ENCODE measurements at regions not wholly inside any gene's neighbourhood (a gene's known extent, or its start where the extent isn't known, plus 50 kb on each side); places are given as distances from the start of the nearest gene placed in this dataset.

DNA sequence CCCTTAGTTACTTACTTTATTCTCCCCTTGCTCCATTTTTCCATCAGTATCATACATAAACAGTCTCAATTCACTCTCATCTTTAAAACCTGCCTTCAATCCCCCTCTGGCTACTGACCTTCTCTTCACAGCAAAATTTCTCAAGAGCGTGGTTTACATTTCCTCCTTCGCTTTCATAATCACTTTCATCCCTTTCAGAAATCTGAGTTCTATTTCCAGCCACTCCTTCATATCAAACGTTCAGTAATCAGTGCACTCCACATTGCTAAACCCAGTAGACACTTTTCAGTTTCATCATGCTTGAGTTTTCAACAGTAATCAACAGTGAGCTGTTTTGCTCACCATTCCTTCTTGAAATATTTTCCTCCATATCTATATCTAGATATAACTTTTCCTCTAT lies 176.7 kb upstream of the HSF2 start (continued):
- TF ChIP-seq, protein P1, sequence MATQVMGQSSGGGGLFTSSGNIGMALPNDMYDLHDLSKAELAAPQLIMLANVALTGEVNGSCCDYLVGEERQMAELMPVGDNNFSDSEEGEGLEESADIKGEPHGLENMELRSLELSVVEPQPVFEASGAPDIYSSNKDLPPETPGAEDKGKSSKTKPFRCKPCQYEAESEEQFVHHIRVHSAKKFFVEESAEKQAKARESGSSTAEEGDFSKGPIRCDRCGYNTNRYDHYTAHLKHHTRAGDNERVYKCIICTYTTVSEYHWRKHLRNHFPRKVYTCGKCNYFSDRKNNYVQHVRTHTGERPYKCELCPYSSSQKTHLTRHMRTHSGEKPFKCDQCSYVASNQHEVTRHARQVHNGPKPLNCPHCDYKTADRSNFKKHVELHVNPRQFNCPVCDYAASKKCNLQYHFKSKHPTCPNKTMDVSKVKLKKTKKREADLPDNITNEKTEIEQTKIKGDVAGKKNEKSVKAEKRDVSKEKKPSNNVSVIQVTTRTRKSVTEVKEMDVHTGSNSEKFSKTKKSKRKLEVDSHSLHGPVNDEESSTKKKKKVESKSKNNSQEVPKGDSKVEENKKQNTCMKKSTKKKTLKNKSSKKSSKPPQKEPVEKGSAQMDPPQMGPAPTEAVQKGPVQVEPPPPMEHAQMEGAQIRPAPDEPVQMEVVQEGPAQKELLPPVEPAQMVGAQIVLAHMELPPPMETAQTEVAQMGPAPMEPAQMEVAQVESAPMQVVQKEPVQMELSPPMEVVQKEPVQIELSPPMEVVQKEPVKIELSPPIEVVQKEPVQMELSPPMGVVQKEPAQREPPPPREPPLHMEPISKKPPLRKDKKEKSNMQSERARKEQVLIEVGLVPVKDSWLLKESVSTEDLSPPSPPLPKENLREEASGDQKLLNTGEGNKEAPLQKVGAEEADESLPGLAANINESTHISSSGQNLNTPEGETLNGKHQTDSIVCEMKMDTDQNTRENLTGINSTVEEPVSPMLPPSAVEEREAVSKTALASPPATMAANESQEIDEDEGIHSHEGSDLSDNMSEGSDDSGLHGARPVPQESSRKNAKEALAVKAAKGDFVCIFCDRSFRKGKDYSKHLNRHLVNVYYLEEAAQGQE (IDR thresholded peaks at IDR 0.05) = no peak

DNA sequence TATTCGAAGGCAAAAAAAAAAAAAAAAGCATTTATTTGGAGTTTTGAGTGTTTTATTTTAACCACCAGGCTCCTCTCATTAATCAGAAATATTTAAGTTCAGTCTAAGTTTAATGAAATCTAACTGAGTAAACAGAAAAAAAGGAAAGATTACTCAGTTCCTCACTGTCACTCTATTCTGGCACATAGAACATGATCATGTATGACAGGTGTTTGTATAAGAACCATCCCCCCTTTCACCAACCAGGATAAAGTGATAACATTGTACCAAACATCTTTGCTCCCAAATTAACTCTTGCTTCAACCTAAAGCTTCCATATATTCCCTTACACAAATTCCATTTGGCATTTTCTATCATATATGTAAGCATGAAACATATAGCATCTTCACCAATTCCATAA lies 176.2 kb upstream of the HSF2 start:
- WGBS = 46% methylated on average over 1 of the region's 1 CpG
- no peaks in the 10 kb centered on the region for H3K4me1 ChIP-seq (ENCODE audit: control insufficient read depth in 4 of 4, insufficient read depth in 4 of 4, low read length in 3 of 4)
- no peak overlapping the region for H3K27ac ChIP-seq (ENCODE audit: low read depth in 1 of 2, low read length in 2 of 2)
- H3K27me3 ChIP-seq (ENCODE audit: control insufficient read depth in 4 of 4, insufficient read depth in 4 of 4, low read length in 3 of 4) = peaks cover 0 to 3% (median 1%) of the 10 kb centered on the region in 4 donors
- DNase-seq (ENCODE audit: low spot score) = no peak
- H3K4me3 ChIP-seq (ENCODE audit: low read depth in 1 of 3, low read length in 3 of 3) = no peak overlapping the region
- no peaks in the 10 kb centered on the region for H3K36me3 ChIP-seq (ENCODE audit: control insufficient read depth in 4 of 4, insufficient read depth in 3 of 4, low read depth in 1 of 4, low read length in 3 of 4)
- no peaks in the 10 kb centered on the region for H3K9me3 ChIP-seq (ENCODE audit: control insufficient read depth in 4 of 4, low read length in 3 of 4)
- TF ChIP-seq SP1 (IDR thresholded peaks at IDR 0.05) = no peak
- TF ChIP-seq GABPA (IDR thresholded peaks at IDR 0.05 in 1 of 2, conservative IDR thresholded peaks at IDR 0.05 in 1 of 2) = no peak
- TF ChIP-seq, protein P2, sequence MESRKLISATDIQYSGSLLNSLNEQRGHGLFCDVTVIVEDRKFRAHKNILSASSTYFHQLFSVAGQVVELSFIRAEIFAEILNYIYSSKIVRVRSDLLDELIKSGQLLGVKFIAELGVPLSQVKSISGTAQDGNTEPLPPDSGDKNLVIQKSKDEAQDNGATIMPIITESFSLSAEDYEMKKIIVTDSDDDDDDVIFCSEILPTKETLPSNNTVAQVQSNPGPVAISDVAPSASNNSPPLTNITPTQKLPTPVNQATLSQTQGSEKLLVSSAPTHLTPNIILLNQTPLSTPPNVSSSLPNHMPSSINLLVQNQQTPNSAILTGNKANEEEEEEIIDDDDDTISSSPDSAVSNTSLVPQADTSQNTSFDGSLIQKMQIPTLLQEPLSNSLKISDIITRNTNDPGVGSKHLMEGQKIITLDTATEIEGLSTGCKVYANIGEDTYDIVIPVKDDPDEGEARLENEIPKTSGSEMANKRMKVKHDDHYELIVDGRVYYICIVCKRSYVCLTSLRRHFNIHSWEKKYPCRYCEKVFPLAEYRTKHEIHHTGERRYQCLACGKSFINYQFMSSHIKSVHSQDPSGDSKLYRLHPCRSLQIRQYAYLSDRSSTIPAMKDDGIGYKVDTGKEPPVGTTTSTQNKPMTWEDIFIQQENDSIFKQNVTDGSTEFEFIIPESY (IDR thresholded peaks at IDR 0.05) = no peak
- no peak for TF ChIP-seq YY1 (IDR thresholded peaks at IDR 0.05)
- TF ChIP-seq, protein P3, sequence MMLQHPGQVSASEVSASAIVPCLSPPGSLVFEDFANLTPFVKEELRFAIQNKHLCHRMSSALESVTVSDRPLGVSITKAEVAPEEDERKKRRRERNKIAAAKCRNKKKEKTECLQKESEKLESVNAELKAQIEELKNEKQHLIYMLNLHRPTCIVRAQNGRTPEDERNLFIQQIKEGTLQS (IDR thresholded peaks at IDR 0.05) = no peak
- no peak for TF ChIP-seq RAD21 (IDR thresholded peaks at IDR 0.05)
- TF ChIP-seq RXRA (IDR thresholded peaks at IDR 0.05) = no peak
- no peak for TF ChIP-seq FOXA1 (IDR thresholded peaks at IDR 0.05)
- TF ChIP-seq, protein P1 (IDR thresholded peaks at IDR 0.05) = no peak
- no peak for TF ChIP-seq EGR1 (IDR thresholded peaks at IDR 0.05; ENCODE audit: low read depth in 2 of 2)
- TF ChIP-seq FOXA2 (IDR thresholded peaks at IDR 0.05) = no peak
- no peak for TF ChIP-seq HNF4A (conservative IDR thresholded peaks at IDR 0.05)
- TF ChIP-seq TAF1 (conservative IDR thresholded peaks at IDR 0.05) = no peak
- TF ChIP-seq JUND (IDR thresholded peaks at IDR 0.05) = no peak
- TF ChIP-seq, protein P4, sequence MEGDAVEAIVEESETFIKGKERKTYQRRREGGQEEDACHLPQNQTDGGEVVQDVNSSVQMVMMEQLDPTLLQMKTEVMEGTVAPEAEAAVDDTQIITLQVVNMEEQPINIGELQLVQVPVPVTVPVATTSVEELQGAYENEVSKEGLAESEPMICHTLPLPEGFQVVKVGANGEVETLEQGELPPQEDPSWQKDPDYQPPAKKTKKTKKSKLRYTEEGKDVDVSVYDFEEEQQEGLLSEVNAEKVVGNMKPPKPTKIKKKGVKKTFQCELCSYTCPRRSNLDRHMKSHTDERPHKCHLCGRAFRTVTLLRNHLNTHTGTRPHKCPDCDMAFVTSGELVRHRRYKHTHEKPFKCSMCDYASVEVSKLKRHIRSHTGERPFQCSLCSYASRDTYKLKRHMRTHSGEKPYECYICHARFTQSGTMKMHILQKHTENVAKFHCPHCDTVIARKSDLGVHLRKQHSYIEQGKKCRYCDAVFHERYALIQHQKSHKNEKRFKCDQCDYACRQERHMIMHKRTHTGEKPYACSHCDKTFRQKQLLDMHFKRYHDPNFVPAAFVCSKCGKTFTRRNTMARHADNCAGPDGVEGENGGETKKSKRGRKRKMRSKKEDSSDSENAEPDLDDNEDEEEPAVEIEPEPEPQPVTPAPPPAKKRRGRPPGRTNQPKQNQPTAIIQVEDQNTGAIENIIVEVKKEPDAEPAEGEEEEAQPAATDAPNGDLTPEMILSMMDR (IDR thresholded peaks at IDR 0.05; ENCODE audit: low read depth, low read length, missing input control) = no peak
- no peak for TF ChIP-seq NR2F2 (IDR thresholded peaks at IDR 0.05)
- TF ChIP-seq, protein P5, sequence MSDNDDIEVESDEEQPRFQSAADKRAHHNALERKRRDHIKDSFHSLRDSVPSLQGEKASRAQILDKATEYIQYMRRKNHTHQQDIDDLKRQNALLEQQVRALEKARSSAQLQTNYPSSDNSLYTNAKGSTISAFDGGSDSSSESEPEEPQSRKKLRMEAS (IDR thresholded peaks at IDR 0.05) = no peak
- TF ChIP-seq HNF4G (IDR thresholded peaks at IDR 0.05) = no peak
- no peak overlapping the region for H3K9ac ChIP-seq (ENCODE audit: low read depth in 1 of 2, low read length in 2 of 2)

Measured in liver (tissue), 8 donors.